B cell (primary cell): ENCODE measurements at regions not wholly inside any gene's neighbourhood (a gene's known extent, or its start where the extent isn't known, plus 50 kb on each side); places are given as distances from the start of the nearest gene placed in this dataset. TPM values are rescaled to one million over a fixed set of nuclear protein-coding genes. Genes with fewer than 3 reads are reported as not detected.

Experiments used
- ATAC-seq: fragments of 200-7000 bp; cut with Tn5 transposase; one replicate; pipeline ENCODE4 v1.10.0; 2021; ENCODE audit warnings: low read depth, mild to moderate bottlenecking, moderate number of reproducible peaks, moderate library complexity
- CTCF ChIA-PET: fragments of 350-600 bp; sonication (Branson Sonifier 250); formaldehyde crosslinking; loops from one replicate; lab custom pipeline; 2021; ENCODE audit warnings: antibody characterized with exemption, inconsistent platforms; lab: Charles Lee
- POLR2A ChIA-PET: fragments of 350-600 bp; sonication (Branson Sonifier 250); formaldehyde crosslinking; loops from one replicate; lab custom pipeline; 2021; ENCODE audit warnings: antibody characterized with exemption; lab: Charles Lee
- DNase-seq: peaks from one replicate; pipeline ENCODE4 v3.0.0; 2013
- H2AFZ ChIP-seq: 2 replicates; pipeline ENCODE4 v1.6.1; 2012; ENCODE audit warnings: mild to moderate bottlenecking, low read depth, low read length; ENCODE audit not compliant: insufficient read depth, poor library complexity, severe bottlenecking
- H3K27ac ChIP-seq, 2 donors: 1 replicate in 1 of 2; 2 replicates in 1 of 2; pipeline ENCODE4 v1.5.1; 2012 to 2013; ENCODE audit warnings: low read length in 2 of 2, mild to moderate bottlenecking in 2 of 2, moderate library complexity in 1 of 2
- H3K27me3 ChIP-seq, 4 experiments: fragments of 200-600 bp in 1 of 4; sonication (generic) in 1 of 4; replicated peaks in 1 of 4; 1 replicate in 2 of 4; 2 replicates in 2 of 4; pipeline versions ENCODE4 v1.6.1 to v1.7.0; 2013 to 2016; ENCODE audit warnings: low read length in 3 of 4, mild to moderate bottlenecking in 2 of 4, mixed read lengths in 1 of 4, moderate library complexity in 1 of 4; ENCODE audit not compliant: insufficient read depth in 4 of 4, control insufficient read depth in 3 of 4; ENCODE audit errors: control extremely low read depth in 1 of 4
- H3K36me3 ChIP-seq, 2 experiments: replicated peaks in 1 of 2; 1 replicate in 1 of 2; 2 replicates in 1 of 2; pipeline versions ENCODE4 v1.6.1 to v1.7.1; 2013; ENCODE audit warnings: low read length in 1 of 2; ENCODE audit not compliant: insufficient read depth in 2 of 2, control insufficient read depth in 1 of 2; ENCODE audit errors: control extremely low read depth in 1 of 2, extremely low read depth in 1 of 2
- H3K4me1 ChIP-seq, 2 donors: fragments of 200-600 bp in 1 of 2; sonication (generic) in 1 of 2; 1 replicate in 1 of 2; 2 replicates in 1 of 2; pipeline versions ENCODE4 v1.5.1 to v1.6.1; 2013 to 2017; ENCODE audit warnings: low read length in 2 of 2; ENCODE audit not compliant: control insufficient read depth in 2 of 2, insufficient read depth in 2 of 2
- H3K4me2 ChIP-seq: replicated peaks from 2 replicates; pipeline ENCODE3; 2012; ENCODE audit warnings: mild to moderate bottlenecking, low read depth, low read length; ENCODE audit not compliant: poor library complexity, severe bottlenecking
- H3K4me3 ChIP-seq, 5 experiments: fragments of 200-600 bp in 1 of 5; sonication (generic) in 1 of 5; 1 replicate in 3 of 5; 2 replicates in 2 of 5; pipeline versions ENCODE4 v1.5.1 to v1.7.0; 2011 to 2016; ENCODE audit warnings: low read length in 4 of 5, mild to moderate bottlenecking in 4 of 5, low read depth in 2 of 5, control low read depth in 1 of 5, moderate library complexity in 1 of 5; ENCODE audit not compliant: insufficient read depth in 1 of 5; ENCODE audit errors: control extremely low read depth in 1 of 5, extremely low read depth in 1 of 5
- H3K79me2 ChIP-seq: fragments of 200-600 bp; sonication (generic); one replicate; pipeline ENCODE4 v1.6.0; 2016; ENCODE audit warnings: low read length; ENCODE audit not compliant: control insufficient read depth, insufficient read depth
- H3K9ac ChIP-seq: fragments of 200-600 bp; sonication (generic); 2 replicates; pipeline ENCODE4 v1.6.1; 2017; ENCODE audit warnings: mild to moderate bottlenecking, low read length, moderate library complexity
- H3K9me3 ChIP-seq, 3 donors: one replicate each; pipeline versions ENCODE4 v1.6.1 to v1.7.1; 2013; ENCODE audit warnings: low read length in 2 of 3; ENCODE audit not compliant: control insufficient read depth in 2 of 3, insufficient read depth in 1 of 3; ENCODE audit errors: control extremely low read depth in 1 of 3
- H4K20me1 ChIP-seq: 2 replicates; pipeline ENCODE4 v1.6.0; 2012; ENCODE audit warnings: mild to moderate bottlenecking, low read length; ENCODE audit not compliant: insufficient read depth, control insufficient read depth, poor library complexity, severe bottlenecking
- H3K27ac Mint-ChIP-seq: one replicate; pipeline ENCODE4 v1.8.0; 2021; ENCODE audit warnings: mixed read lengths
- H3K27me3 Mint-ChIP-seq: one replicate; pipeline ENCODE4 v1.8.0; 2021; ENCODE audit warnings: mixed read lengths
- H3K4me1 Mint-ChIP-seq: one replicate; pipeline ENCODE4 v1.8.0; 2021; ENCODE audit warnings: mixed read lengths
- H3K4me3 Mint-ChIP-seq: one replicate; pipeline ENCODE4 v1.8.0; 2021; ENCODE audit warnings: mixed read lengths
- H3K9me3 Mint-ChIP-seq: one replicate; pipeline ENCODE4 v1.8.0; 2022; ENCODE audit warnings: mixed read lengths; ENCODE audit not compliant: insufficient read depth
- EZH2 ChIP-seq: IDR thresholded peaks from 2 replicates; pipeline ENCODE4 v1.6.1; 2012; ENCODE audit warnings: borderline replicate concordance, low read depth, mild to moderate bottlenecking, moderate library complexity, low read length; ENCODE audit not compliant: insufficient read depth, poor library complexity, severe bottlenecking
- WGBS: methylation state at CpG from one replicate; pipeline ENCODE4 v1.1.5; 2013; ENCODE audit warnings: missing lambda C conversion rate; ENCODE audit not compliant: insufficient coverage; 5-methylcytosine and 5-hydroxymethylcytosine counted together
- intact Hi-C: fragments of 100-400 bp; cut with micrococcal nuclease; formaldehyde crosslinking; loops from one replicate; pipeline ENCODE4 v1.10.0; 2022
- small RNA-seq: library from RNA; depleted of rRNA; stranded (forward); fragments of <200 nt; gene quantifications from one replicate; pipeline ENCODE3, GENCODE V24; 2012; ENCODE audit warnings: low replicate concordance, low read depth; ENCODE audit not compliant: insufficient read length
- TF ChIP-seq, protein P1 (sequence below): fragments of 200-600 bp; IDR thresholded peaks from one replicate; pipeline ENCODE4 v1.8.0; 2022; ENCODE audit warnings: antibody characterized with exemption, mild to moderate bottlenecking

- intact Hi-C loops = no loop called here
- ChIA-PET POLR2A (no interaction called here), CTCF (no interaction called here)
- H3K4me1 Mint-ChIP-seq = no peaks in the 10 kb centered on the region
- no peak for TF ChIP-seq EZH2
- TF ChIP-seq, protein P1, sequence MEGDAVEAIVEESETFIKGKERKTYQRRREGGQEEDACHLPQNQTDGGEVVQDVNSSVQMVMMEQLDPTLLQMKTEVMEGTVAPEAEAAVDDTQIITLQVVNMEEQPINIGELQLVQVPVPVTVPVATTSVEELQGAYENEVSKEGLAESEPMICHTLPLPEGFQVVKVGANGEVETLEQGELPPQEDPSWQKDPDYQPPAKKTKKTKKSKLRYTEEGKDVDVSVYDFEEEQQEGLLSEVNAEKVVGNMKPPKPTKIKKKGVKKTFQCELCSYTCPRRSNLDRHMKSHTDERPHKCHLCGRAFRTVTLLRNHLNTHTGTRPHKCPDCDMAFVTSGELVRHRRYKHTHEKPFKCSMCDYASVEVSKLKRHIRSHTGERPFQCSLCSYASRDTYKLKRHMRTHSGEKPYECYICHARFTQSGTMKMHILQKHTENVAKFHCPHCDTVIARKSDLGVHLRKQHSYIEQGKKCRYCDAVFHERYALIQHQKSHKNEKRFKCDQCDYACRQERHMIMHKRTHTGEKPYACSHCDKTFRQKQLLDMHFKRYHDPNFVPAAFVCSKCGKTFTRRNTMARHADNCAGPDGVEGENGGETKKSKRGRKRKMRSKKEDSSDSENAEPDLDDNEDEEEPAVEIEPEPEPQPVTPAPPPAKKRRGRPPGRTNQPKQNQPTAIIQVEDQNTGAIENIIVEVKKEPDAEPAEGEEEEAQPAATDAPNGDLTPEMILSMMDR = no peak
- no peaks in the 10 kb centered on the region for H3K9me3 Mint-ChIP-seq
- WGBS = 100% methylated on average over 6 of the region's 23 CpGs
- Histone ChIP-seq H3K4me2 (no peak overlapping the region), H3K9me3 (no peaks in the 10 kb centered on the region), H3K9ac (no peak overlapping the region), H3K79me2 (no peaks in the 10 kb centered on the region), H3K4me1 (no peaks in the 10 kb centered on the region), H3K36me3 (no peaks in the 10 kb centered on the region), H3K4me3 (no peak overlapping the region), H4K20me1 (no peaks in the 10 kb centered on the region), H3K27me3 (no peaks in the 10 kb centered on the region), H3K27ac (no peak overlapping the region), H2AFZ (no peak overlapping the region)
- DNase-seq (no peak), ATAC-seq (no peak)
- no peak overlapping the region for H3K27ac Mint-ChIP-seq
- no peak overlapping the region for H3K4me3 Mint-ChIP-seq
- no peaks in the 10 kb centered on the region for H3K27me3 Mint-ChIP-seq
These were observed 92.4 kb downstream of the SOCS6 start for GRCh38 chr18:70380915-70381896.

Small RNA genes in the stretch of these regions (small RNA-seq; reads per million reads assigned to genes)
- gene RN7SL795P = not detected
